Vagina (tissue), 2 donors: ENCODE measurements at regions not wholly inside any gene's neighbourhood (a gene's known extent, or its start where the extent isn't known, plus 50 kb on each side); places are given as distances from the start of the nearest gene placed in this dataset.

Experiments used
- DNase-seq, 2 donors: peaks; one replicate each; pipeline ENCODE4 v3.0.0-alpha.2; 2017; ENCODE audit errors: extremely low spot score in 2 of 2
- H3K27ac ChIP-seq: fragments of 200-600 bp; sonication (generic); one replicate; pipeline ENCODE4 v1.5.1; 2019
- H3K27me3 ChIP-seq: fragments of 200-600 bp; sonication (generic); one replicate; pipeline ENCODE4 v1.5.1; 2019
- H3K36me3 ChIP-seq, 2 donors: fragments of 200-600 bp; sonication (generic); one replicate each; pipeline ENCODE4 v1.5.1; 2017 to 2019
- H3K4me1 ChIP-seq: fragments of 200-600 bp; sonication (generic); one replicate; pipeline ENCODE4 v1.5.1; 2019
- H3K4me3 ChIP-seq, 2 donors: fragments of 200-600 bp; sonication (generic); 1 replicate in 1 of 2; 2 replicates in 1 of 2; pipeline ENCODE4 v1.5.1; 2016 to 2019
- H3K9me3 ChIP-seq: fragments of 200-600 bp; sonication (generic); one replicate; pipeline ENCODE4 v1.5.1; 2019
- POLR2A ChIP-seq, 2 donors: fragments of 450-650 bp; IDR thresholded peaks; one replicate each; pipeline ENCODE4 v1.6.1; 2017; ENCODE audit warnings: antibody characterized with exemption in 2 of 2, mild to moderate bottlenecking in 2 of 2, moderate library complexity in 2 of 2
- POLR2AphosphoS5 ChIP-seq, 2 donors: sonication (generic); formaldehyde crosslinking; IDR thresholded peaks; one replicate each; pipeline ENCODE4 v1.9.0; 2017; ENCODE audit warnings: antibody characterized with exemption in 2 of 2, mild to moderate bottlenecking in 2 of 2, low read depth in 1 of 2; ENCODE audit not compliant: insufficient read depth in 1 of 2
- intact Hi-C: fragments of 100-400 bp; cut with DNase I; formaldehyde crosslinking; loops from one replicate; pipeline ENCODE4 v1.15.1; 2023
- TF ChIP-seq, protein P1 (sequence below), 3 experiments: fragments of 450-650 bp in 2 of 3; fragments of 200-600 bp in 1 of 3; sonication (generic) in 1 of 3; IDR thresholded peaks; one replicate each; pipeline ENCODE4 v1.5.1; 2017 to 2019; ENCODE audit warnings: antibody characterized with exemption in 3 of 3, mild to moderate bottlenecking in 2 of 3, moderate library complexity in 2 of 3

DNA sequence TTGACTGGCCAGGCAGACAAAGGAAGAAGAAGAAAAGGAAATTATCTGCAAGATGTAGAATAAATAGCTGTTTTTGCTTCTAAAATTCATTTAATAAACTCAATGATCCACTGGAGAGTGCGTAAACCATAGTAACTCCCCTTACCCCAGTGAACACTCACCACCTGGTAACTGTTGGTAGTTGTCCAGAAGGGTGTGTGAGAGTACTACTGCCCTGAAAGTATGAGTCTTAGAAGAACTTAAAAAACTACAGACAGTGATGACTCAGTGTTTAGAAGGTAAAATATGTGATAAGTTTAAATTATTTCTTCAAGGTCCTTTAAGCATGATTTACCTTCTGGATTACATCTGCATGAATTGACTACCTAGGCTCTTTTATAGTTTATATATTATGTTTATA, 53.0 kb upstream of the SEMA3A start:
- Histone ChIP-seq H3K4me1 (no peaks in the 10 kb centered on the region), H3K36me3 (no peaks in the 10 kb centered on the region), H3K27me3 (no peaks in the 10 kb centered on the region), H3K9me3 (no peaks in the 10 kb centered on the region), H3K27ac (no peak overlapping the region), H3K4me3 (no peak overlapping the region)
- TF ChIP-seq POLR2AphosphoS5 (IDR thresholded peaks at IDR 0.05; ENCODE audit: insufficient read depth in 1 of 2, low read depth in 1 of 2) (no peak), POLR2A (IDR thresholded peaks at IDR 0.05) (no peak)
- TF ChIP-seq, protein P1, sequence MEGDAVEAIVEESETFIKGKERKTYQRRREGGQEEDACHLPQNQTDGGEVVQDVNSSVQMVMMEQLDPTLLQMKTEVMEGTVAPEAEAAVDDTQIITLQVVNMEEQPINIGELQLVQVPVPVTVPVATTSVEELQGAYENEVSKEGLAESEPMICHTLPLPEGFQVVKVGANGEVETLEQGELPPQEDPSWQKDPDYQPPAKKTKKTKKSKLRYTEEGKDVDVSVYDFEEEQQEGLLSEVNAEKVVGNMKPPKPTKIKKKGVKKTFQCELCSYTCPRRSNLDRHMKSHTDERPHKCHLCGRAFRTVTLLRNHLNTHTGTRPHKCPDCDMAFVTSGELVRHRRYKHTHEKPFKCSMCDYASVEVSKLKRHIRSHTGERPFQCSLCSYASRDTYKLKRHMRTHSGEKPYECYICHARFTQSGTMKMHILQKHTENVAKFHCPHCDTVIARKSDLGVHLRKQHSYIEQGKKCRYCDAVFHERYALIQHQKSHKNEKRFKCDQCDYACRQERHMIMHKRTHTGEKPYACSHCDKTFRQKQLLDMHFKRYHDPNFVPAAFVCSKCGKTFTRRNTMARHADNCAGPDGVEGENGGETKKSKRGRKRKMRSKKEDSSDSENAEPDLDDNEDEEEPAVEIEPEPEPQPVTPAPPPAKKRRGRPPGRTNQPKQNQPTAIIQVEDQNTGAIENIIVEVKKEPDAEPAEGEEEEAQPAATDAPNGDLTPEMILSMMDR (IDR thresholded peaks at IDR 0.05) = no peak
- intact Hi-C loops = no loop called here
- no peak for DNase-seq

DNA sequence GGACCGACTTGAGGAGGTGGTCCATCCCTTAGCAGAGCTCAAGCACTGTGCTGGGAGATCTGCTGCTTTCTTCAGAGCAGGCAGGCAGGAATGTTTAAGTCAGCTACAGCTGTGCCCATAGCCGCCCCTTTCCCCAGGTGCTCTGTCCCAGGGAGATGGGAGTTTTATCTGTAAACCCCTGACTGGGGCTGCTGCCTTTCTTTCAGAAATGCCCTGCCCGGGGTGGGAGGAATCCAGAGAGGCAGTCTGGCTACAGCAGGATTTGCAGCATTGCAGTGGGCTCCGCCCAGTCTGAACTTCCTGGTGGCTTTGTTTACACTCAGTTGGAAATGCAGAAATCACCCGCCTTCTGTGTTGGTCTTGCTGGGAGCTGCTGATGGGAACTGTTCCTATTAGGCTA, 51.2 kb upstream of the SEMA3A start:
- DNase-seq = no peak
- Histone ChIP-seq H3K36me3 (no peaks in the 10 kb centered on the region), H3K27ac (no peak overlapping the region), H3K4me3 (no peak overlapping the region), H3K4me1 (no peaks in the 10 kb centered on the region), H3K9me3 (no peaks in the 10 kb centered on the region), H3K27me3 (no peaks in the 10 kb centered on the region)
- intact Hi-C loops = no loop called here
- TF ChIP-seq, protein P1 (IDR thresholded peaks at IDR 0.05) = no peak
- TF ChIP-seq POLR2AphosphoS5 (IDR thresholded peaks at IDR 0.05; ENCODE audit: insufficient read depth in 1 of 2, low read depth in 1 of 2) (no peak), POLR2A (IDR thresholded peaks at IDR 0.05) (no peak)
